ENCODE measurements at regions not wholly inside any gene's neighbourhood (a gene's known extent, or its start where the extent isn't known, plus 50 kb on each side); places are given as distances from the start of the nearest gene placed in this dataset.
"Not testable (repeated sequence)": the region's sequence is repeated elsewhere in the genome, so short reads cannot be mapped to it uniquely, and the experiment has no call there.

GRCh38 chr17:59487161-59487873 lies 78.1 kb upstream of the DHX40 start:
- no peak overlapping the region for H3K4me3 Mint-ChIP-seq
- no peaks in the 10 kb centered on the region for H3K9me3 Mint-ChIP-seq
- peaks cover 5% of the 10 kb centered on the region for H3K4me1 Mint-ChIP-seq
- peaks cover 2% of the 10 kb centered on the region for H3K27me3 Mint-ChIP-seq
- H3K27ac Mint-ChIP-seq, result no peak overlapping the region
- H3K36me3 Mint-ChIP-seq, result no peaks in the 10 kb centered on the region

- no peak overlapping the region for H3K27ac Mint-ChIP-seq
- H3K4me3 Mint-ChIP-seq, result no peak overlapping the region
- H3K36me3 Mint-ChIP-seq, result no peaks in the 10 kb centered on the region
- H3K4me1 Mint-ChIP-seq, result peaks cover 3% of the 10 kb centered on the region
- no peaks in the 10 kb centered on the region for H3K9me3 Mint-ChIP-seq
- peaks cover 2% of the 10 kb centered on the region for H3K27me3 Mint-ChIP-seq
Measured at GRCh38 chr17:59488805-59489204, 76.6 kb upstream of the DHX40 start.

GRCh38 chr17:59490216-59490615 lies 75.2 kb upstream of the DHX40 start:
- Mint-ChIP-seq H3K36me3 (no peaks in the 10 kb centered on the region), H3K9me3 (no peaks in the 10 kb centered on the region), H3K27ac (no peak overlapping the region), H3K27me3 (no peaks in the 10 kb centered on the region), H3K4me1 (no peaks in the 10 kb centered on the region), H3K4me3 (no peak overlapping the region)

GRCh38 chr17:59491353-59492090 lies 73.9 kb upstream of the DHX40 start:
- Mint-ChIP-seq H3K27ac (no peak overlapping the region), H3K27me3 (no peaks in the 10 kb centered on the region), H3K9me3 (no peaks in the 10 kb centered on the region), H3K4me1 (no peaks in the 10 kb centered on the region), H3K4me3 (no peak overlapping the region), H3K36me3 (no peaks in the 10 kb centered on the region)

- no peaks in the 10 kb centered on the region for H3K27me3 Mint-ChIP-seq
- H3K9me3 Mint-ChIP-seq, result no peaks in the 10 kb centered on the region
- H3K4me3 Mint-ChIP-seq, result no peak overlapping the region
- H3K4me1 Mint-ChIP-seq, result no peaks in the 10 kb centered on the region
- H3K36me3 Mint-ChIP-seq, result no peaks in the 10 kb centered on the region
- no peak overlapping the region for H3K27ac Mint-ChIP-seq
Measured at GRCh38 chr17:59492091-59492451, 73.3 kb upstream of the DHX40 start.

GRCh38 chr17:59493867-59494266 lies 71.5 kb upstream of the DHX40 start:
- Mint-ChIP-seq H3K4me1 (no peaks in the 10 kb centered on the region), H3K4me3 (no peak overlapping the region), H3K36me3 (no peaks in the 10 kb centered on the region), H3K9me3 (no peaks in the 10 kb centered on the region), H3K27ac (no peak overlapping the region), H3K27me3 (no peaks in the 10 kb centered on the region)

- H3K27me3 Mint-ChIP-seq, result no peaks in the 10 kb centered on the region
- H3K27ac Mint-ChIP-seq, result no peak overlapping the region
- no peaks in the 10 kb centered on the region for H3K36me3 Mint-ChIP-seq
- no peaks in the 10 kb centered on the region for H3K9me3 Mint-ChIP-seq
- H3K4me3 Mint-ChIP-seq, result no peak overlapping the region
- H3K4me1 Mint-ChIP-seq, result no peaks in the 10 kb centered on the region
Measured at GRCh38 chr17:59494757-59495368, 70.5 kb upstream of the DHX40 start.

- Mint-ChIP-seq H3K36me3 (no peaks in the 10 kb centered on the region), H3K27me3 (no peaks in the 10 kb centered on the region), H3K27ac (no peak overlapping the region), H3K4me3 (no peak overlapping the region), H3K9me3 (no peaks in the 10 kb centered on the region), H3K4me1 (no peaks in the 10 kb centered on the region)
Measured at GRCh38 chr17:59496178-59496577, 69.2 kb upstream of the DHX40 start.

GRCh38 chr17:59498530-59499307 lies 66.7 kb upstream of the DHX40 start:
- Mint-ChIP-seq H3K4me3 (no peak overlapping the region), H3K36me3 (no peaks in the 10 kb centered on the region), H3K4me1 (no peaks in the 10 kb centered on the region), H3K9me3 (no peaks in the 10 kb centered on the region), H3K27me3 (no peaks in the 10 kb centered on the region), H3K27ac (no peak overlapping the region)

- H3K27me3 Mint-ChIP-seq, H3K9me3 Mint-ChIP-seq, H3K4me3 Mint-ChIP-seq, H3K27ac Mint-ChIP-seq, H3K4me1 Mint-ChIP-seq, H3K36me3 Mint-ChIP-seq: not testable (repeated sequence)
Measured at GRCh38 chr17:59500086-59500655, 65.2 kb upstream of the DHX40 start.

- Mint-ChIP-seq H3K36me3 (no peaks in the 10 kb centered on the region), H3K9me3 (no peaks in the 10 kb centered on the region), H3K27ac (no peak overlapping the region), H3K27me3 (peaks cover 1% of the 10 kb centered on the region), H3K4me1 (no peaks in the 10 kb centered on the region), H3K4me3 (no peak overlapping the region)
Measured at GRCh38 chr17:59501690-59502089, 63.7 kb upstream of the DHX40 start.

- H3K9me3 Mint-ChIP-seq, result no peaks in the 10 kb centered on the region
- H3K27ac Mint-ChIP-seq, result no peak overlapping the region
- no peaks in the 10 kb centered on the region for H3K4me1 Mint-ChIP-seq
- H3K36me3 Mint-ChIP-seq, result no peaks in the 10 kb centered on the region
- H3K27me3 Mint-ChIP-seq, result peaks cover 1% of the 10 kb centered on the region
- H3K4me3 Mint-ChIP-seq, result no peak overlapping the region
Measured at GRCh38 chr17:59502800-59503199, 62.6 kb upstream of the DHX40 start.

- Mint-ChIP-seq H3K27ac (no peak overlapping the region), H3K4me1 (no peaks in the 10 kb centered on the region), H3K36me3 (no peaks in the 10 kb centered on the region), H3K4me3 (no peak overlapping the region), H3K9me3 (no peaks in the 10 kb centered on the region), H3K27me3 (peaks cover 1% of the 10 kb centered on the region)
Measured at GRCh38 chr17:59503500-59503899, 61.9 kb upstream of the DHX40 start.

- no peak overlapping the region for H3K27ac Mint-ChIP-seq
- H3K9me3 Mint-ChIP-seq, result no peaks in the 10 kb centered on the region
- H3K4me1 Mint-ChIP-seq, result no peaks in the 10 kb centered on the region
Measured at GRCh38 chr17:59504821-59505220, 60.6 kb upstream of the DHX40 start.

GRCh38 chr17:59505610-59506276 lies 59.7 kb upstream of the DHX40 start:
- no peaks in the 10 kb centered on the region for H3K4me1 Mint-ChIP-seq
- H3K9me3 Mint-ChIP-seq, result no peaks in the 10 kb centered on the region
- H3K4me3 Mint-ChIP-seq, result no peak overlapping the region
- H3K36me3 Mint-ChIP-seq, result no peaks in the 10 kb centered on the region
- no peak overlapping the region for H3K27ac Mint-ChIP-seq
- H3K27me3 Mint-ChIP-seq, result peaks cover 1% of the 10 kb centered on the region

More at GRCh38 chr17:59504821-59505220, 60.6 kb upstream of the DHX40 start:
- Mint-ChIP-seq H3K36me3 (no peaks in the 10 kb centered on the region), H3K27me3 (peaks cover 1% of the 10 kb centered on the region), H3K4me3 (no peak overlapping the region)

Data from activated naive CD4-positive, alpha-beta T cell treated with anti-CD3 and anti-CD28 coated beads, Interleukin-2, amount 50 U/mL, for 24 hours (primary cell).